Mesodermal cell (in vitro differentiated cells): ENCODE measurements at regions not wholly inside any gene's neighbourhood (a gene's known extent, or its start where the extent isn't known, plus 50 kb on each side); places are given as distances from the start of the nearest gene placed in this dataset.

Experiments
- H3K27ac ChIP-seq: 2 replicates; pipeline ENCODE4 v1.7.0; 2013; ENCODE audit warnings: mild to moderate bottlenecking, low read depth, low read length, moderate library complexity; ENCODE audit not compliant: severe bottlenecking
- H3K36me3 ChIP-seq: 2 replicates; pipeline ENCODE4 v1.7.1; 2013; ENCODE audit warnings: mild to moderate bottlenecking, low read length, moderate library complexity; ENCODE audit not compliant: control insufficient read depth, insufficient read depth
- H3K4me1 ChIP-seq: one replicate; pipeline ENCODE4 v1.7.1; 2013; ENCODE audit warnings: mild to moderate bottlenecking, low read length; ENCODE audit not compliant: insufficient read depth, control insufficient read depth, poor library complexity, severe bottlenecking
- H3K4me3 ChIP-seq: 2 replicates; pipeline ENCODE4 v1.7.0; 2013; ENCODE audit warnings: low read length, control low read depth, mild to moderate bottlenecking; ENCODE audit not compliant: insufficient read depth, poor library complexity, severe bottlenecking; ENCODE audit errors: extremely low read depth
- H3K9me3 ChIP-seq: 2 replicates; pipeline ENCODE4 v1.7.1; 2013; ENCODE audit warnings: mild to moderate bottlenecking, low read length, moderate library complexity; ENCODE audit not compliant: control insufficient read depth
- WGBS, 2 experiments: methylation state at CpG; one replicate each; pipeline ENCODE4 v1.1.5; 2013; ENCODE audit warnings: missing lambda C conversion rate in 2 of 2; ENCODE audit not compliant: insufficient coverage in 2 of 2; 5-methylcytosine and 5-hydroxymethylcytosine counted together

GRCh38 chr5:56358703-56359681 lies 125.9 kb upstream of the ANKRD55 start:
- Histone ChIP-seq H3K4me1 (peaks cover 21% of the 10 kb centered on the region), H3K9me3 (no peaks in the 10 kb centered on the region), H3K4me3 (no peak overlapping the region), H3K27ac (no peak overlapping the region), H3K36me3 (no peaks in the 10 kb centered on the region)
- 64 to 76% methylated on average over 8 of the region's 12 CpGs for WGBS, 2 experiments

- 100% methylated on average over 1 of the region's 1 CpG for WGBS, 2 experiments
- H3K36me3 ChIP-seq = no peaks in the 10 kb centered on the region
- H3K4me1 ChIP-seq = peaks cover 22% of the 10 kb centered on the region
- no peak overlapping the region for H3K4me3 ChIP-seq
- no peaks in the 10 kb centered on the region for H3K9me3 ChIP-seq
- no peak overlapping the region for H3K27ac ChIP-seq
These were observed 124.9 kb upstream of the ANKRD55 start for GRCh38 chr5:56358046-56358445.

- H3K4me1 ChIP-seq = peaks cover 29% of the 10 kb centered on the region
- H3K4me3 ChIP-seq = no peak overlapping the region
- no peaks in the 10 kb centered on the region for H3K36me3 ChIP-seq
- no peaks in the 10 kb centered on the region for H3K9me3 ChIP-seq
- H3K27ac ChIP-seq = no peak overlapping the region
These were observed 124.3 kb upstream of the ANKRD55 start for GRCh38 chr5:56357426-56357825.

GRCh38 chr5:56356836-56357160 lies 123.7 kb upstream of the ANKRD55 start:
- Histone ChIP-seq H3K27ac (peak overlapping the region; percentile 30), H3K4me3 (no peak overlapping the region), H3K9me3 (no peaks in the 10 kb centered on the region), H3K36me3 (no peaks in the 10 kb centered on the region), H3K4me1 (peaks cover 32% of the 10 kb centered on the region)

- Histone ChIP-seq H3K4me3 (no peak overlapping the region), H3K27ac (peak overlapping the region; percentile 30), H3K36me3 (no peaks in the 10 kb centered on the region), H3K4me1 (peaks cover 36% of the 10 kb centered on the region), H3K9me3 (no peaks in the 10 kb centered on the region)
- WGBS, 2 experiments = 71 to 100% methylated on average over 1 of the region's 6 CpGs
These were observed 123.1 kb upstream of the ANKRD55 start for GRCh38 chr5:56356121-56356835.

GRCh38 chr5:56354836-56355235 lies 121.7 kb upstream of the ANKRD55 start:
- 97% methylated on average over 3 of the region's 4 CpGs for WGBS, 2 experiments

GRCh38 chr5:56352808-56353590 lies 119.9 kb upstream of the ANKRD55 start:
- Histone ChIP-seq H3K4me1 (peaks cover 56% of the 10 kb centered on the region), H3K27ac (no peak overlapping the region), H3K4me3 (no peak overlapping the region), H3K9me3 (no peaks in the 10 kb centered on the region), H3K36me3 (no peaks in the 10 kb centered on the region)
- WGBS, 2 experiments = 89 to 97% methylated on average over 3 to 4 of the region's 4 CpGs

More at GRCh38 chr5:56354836-56355235, 121.7 kb upstream of the ANKRD55 start:
- Histone ChIP-seq H3K9me3 (no peaks in the 10 kb centered on the region), H3K36me3 (no peaks in the 10 kb centered on the region), H3K27ac (no peak overlapping the region), H3K4me3 (no peak overlapping the region), H3K4me1 (peaks cover 46% of the 10 kb centered on the region)

- H3K9me3 ChIP-seq = peaks cover 8% of the 10 kb centered on the region
- no peaks in the 10 kb centered on the region for H3K36me3 ChIP-seq
- H3K4me3 ChIP-seq = no peak overlapping the region
- peak overlapping the region; percentile 85 for H3K27ac ChIP-seq
- 17 to 39% methylated on average over 2 to 4 of the region's 5 CpGs for WGBS, 2 experiments
- peaks cover 50% of the 10 kb centered on the region for H3K4me1 ChIP-seq
These were observed 117.6 kb upstream of the ANKRD55 start for GRCh38 chr5:56350597-56351170.

- Histone ChIP-seq H3K36me3 (no peaks in the 10 kb centered on the region), H3K4me3 (no peak overlapping the region), H3K27ac (peak overlapping the region; percentile 85), H3K9me3 (peaks cover 8% of the 10 kb centered on the region), H3K4me1 (peaks cover 47% of the 10 kb centered on the region)
- WGBS, 2 experiments = 68 to 72% methylated on average over 3 of the region's 3 CpGs
These were observed 117.0 kb upstream of the ANKRD55 start for GRCh38 chr5:56350011-56350596.

- peak overlapping the region; percentile 85 for H3K27ac ChIP-seq
- peaks cover 47% of the 10 kb centered on the region for H3K4me1 ChIP-seq
- peaks cover 8% of the 10 kb centered on the region for H3K9me3 ChIP-seq
- H3K4me3 ChIP-seq = no peak overlapping the region
- no peaks in the 10 kb centered on the region for H3K36me3 ChIP-seq
- WGBS, 2 experiments = 92 to 96% methylated on average over 2 to 3 of the region's 5 CpGs
These were observed 116.3 kb upstream of the ANKRD55 start for GRCh38 chr5:56349461-56349860.
